EL (cell line): ENCODE measurements at regions not wholly inside any gene's neighbourhood (a gene's known extent, or its start where the extent isn't known, plus 50 kb on each side); places are given as distances from the start of the nearest gene placed in this dataset.
"Not testable (repeated sequence)": the region's sequence is repeated elsewhere in the genome, so short reads cannot be mapped to it uniquely, and the experiment has no call there.

ENCODE experiments used
- DNase-seq: peaks from one replicate; pipeline ENCODE4 v3.0.0-alpha.2; 2016

GRCh38 chr10:4281190-4281825 lies 496.3 kb upstream of the KLF6 start:
- peak; percentile 58 for DNase-seq

GRCh38 chr10:4280461-4281189 lies 495.6 kb upstream of the KLF6 start:
- DNase-seq, result peak; percentile 69

GRCh38 chr10:4279655-4280054 lies 494.6 kb upstream of the KLF6 start:
- no peak for DNase-seq

- DNase-seq, result no peak
Observed at GRCh38 chr10:4278186-4278585, 493.2 kb upstream of the KLF6 start.

GRCh38 chr10:4276151-4276550 lies 491.1 kb upstream of the KLF6 start:
- no peak for DNase-seq

- not testable (repeated sequence) for DNase-seq
Observed at GRCh38 chr10:4274671-4275070, 489.7 kb upstream of the KLF6 start.

- DNase-seq, result no peak
Observed at GRCh38 chr10:4271193-4271592, 486.2 kb upstream of the KLF6 start.

- peak; percentile 88 for DNase-seq
Observed at GRCh38 chr10:4270116-4270515, 485.1 kb upstream of the KLF6 start.

GRCh38 chr10:4268490-4268889 lies 483.5 kb upstream of the KLF6 start:
- DNase-seq, result not testable (repeated sequence)

- DNase-seq, result peak; percentile 30
Observed at GRCh38 chr10:4267086-4267773, 482.2 kb upstream of the KLF6 start.

- DNase-seq, result no peak
Observed at GRCh38 chr10:4266416-4267085, 481.5 kb upstream of the KLF6 start.

GRCh38 chr10:4265964-4266363 lies 481.0 kb upstream of the KLF6 start:
- DNase-seq, result no peak

- no peak for DNase-seq
Observed at GRCh38 chr10:4264209-4264865, 479.3 kb upstream of the KLF6 start.

- no peak for DNase-seq
Observed at GRCh38 chr10:4263601-4263921, 478.6 kb upstream of the KLF6 start.

GRCh38 chr10:4262870-4263600 lies 478.0 kb upstream of the KLF6 start:
- DNase-seq, result no peak

- DNase-seq, result no peak
Observed at GRCh38 chr10:4262449-4262848, 477.4 kb upstream of the KLF6 start.

GRCh38 chr10:4260483-4261124 lies 475.6 kb upstream of the KLF6 start:
- peak; percentile 37 for DNase-seq

- DNase-seq, result no peak
Observed at GRCh38 chr10:4257939-4258465, 473.0 kb upstream of the KLF6 start.

- no peak for DNase-seq
Observed at GRCh38 chr10:4256971-4257370, 472.0 kb upstream of the KLF6 start.

GRCh38 chr10:4255751-4256150 lies 470.7 kb upstream of the KLF6 start:
- DNase-seq, result peak; percentile 15
